Naive thymus-derived CD4-positive, alpha-beta T cell (primary cell): ENCODE measurements at regions not wholly inside any gene's neighbourhood (a gene's known extent, or its start where the extent isn't known, plus 50 kb on each side); places are given as distances from the start of the nearest gene placed in this dataset.

Source experiments
- ATAC-seq: fragments of 150-1000 bp; cut with Tn5 transposase; 2 replicates; pipeline ENCODE4 v1.10.0; 2021; ENCODE audit warnings: mild to moderate bottlenecking, moderate library complexity
- CTCF ChIA-PET: fragments of 350-600 bp; sonication (Branson Sonifier 250); formaldehyde crosslinking; loops from one replicate; lab custom pipeline; 2021; ENCODE audit warnings: antibody characterized with exemption; lab: Charles Lee
- POLR2A ChIA-PET: fragments of 350-600 bp; sonication (Branson Sonifier 250); formaldehyde crosslinking; loops from one replicate; lab custom pipeline; 2021; ENCODE audit warnings: antibody characterized with exemption, inconsistent platforms; lab: Charles Lee
- DNase-seq, 9 donors: peaks; one replicate each; pipeline versions ENCODE4 v3.0.0 to v3.0.0-alpha.2; 2020 to 2022; ENCODE audit warnings: mixed read lengths in 1 of 9
- H3K27ac ChIP-seq: one replicate; pipeline ENCODE4 v1.7.0; 2013; ENCODE audit warnings: mild to moderate bottlenecking, low read depth, low read length, moderate library complexity
- H3K27me3 ChIP-seq, 2 donors: one replicate each; pipeline ENCODE4 v1.7.0; 2013; ENCODE audit warnings: low read length in 2 of 2, mild to moderate bottlenecking in 2 of 2, moderate library complexity in 2 of 2; ENCODE audit not compliant: control insufficient read depth in 2 of 2, insufficient read depth in 2 of 2
- H3K36me3 ChIP-seq, 3 experiments: 1 replicate in 2 of 3; 2 replicates in 1 of 3; pipeline ENCODE4 v1.7.0; 2013; ENCODE audit warnings: low read length in 3 of 3, mild to moderate bottlenecking in 3 of 3, moderate library complexity in 1 of 3; ENCODE audit not compliant: insufficient read depth in 3 of 3, control insufficient read depth in 2 of 3
- H3K4me1 ChIP-seq, 2 donors: one replicate each; pipeline ENCODE4 v1.7.0; 2013; ENCODE audit warnings: low read length in 2 of 2, mild to moderate bottlenecking in 2 of 2, moderate library complexity in 1 of 2; ENCODE audit not compliant: control insufficient read depth in 2 of 2, insufficient read depth in 2 of 2
- H3K4me3 ChIP-seq: 2 replicates; pipeline ENCODE4 v1.7.0; 2013; ENCODE audit warnings: mild to moderate bottlenecking, low read length
- H3K9me3 ChIP-seq, 3 experiments: 1 replicate in 2 of 3; 2 replicates in 1 of 3; pipeline ENCODE4 v1.7.0; 2013; ENCODE audit warnings: low read length in 3 of 3; ENCODE audit not compliant: control insufficient read depth in 2 of 3
- H3K27ac Mint-ChIP-seq, 9 donors: one replicate each; pipeline ENCODE4 v1.8.0; 2020 to 2022; ENCODE audit warnings: mixed read lengths in 9 of 9, mild to moderate bottlenecking in 8 of 9, moderate library complexity in 5 of 9, inconsistent platforms in 2 of 9
- H3K27me3 Mint-ChIP-seq, 5 donors: one replicate each; pipeline ENCODE4 v1.8.0; 2021 to 2022; ENCODE audit warnings: mixed read lengths in 5 of 5, mild to moderate bottlenecking in 1 of 5
- H3K36me3 Mint-ChIP-seq, 5 donors: one replicate each; pipeline ENCODE4 v1.8.0; 2020 to 2022; ENCODE audit warnings: mixed read lengths in 5 of 5, mild to moderate bottlenecking in 3 of 5, inconsistent platforms in 1 of 5
- H3K4me1 Mint-ChIP-seq, 7 donors: one replicate each; pipeline ENCODE4 v1.8.0; 2020 to 2022; ENCODE audit warnings: mixed read lengths in 7 of 7, mild to moderate bottlenecking in 3 of 7, inconsistent platforms in 1 of 7
- H3K4me3 Mint-ChIP-seq, 10 donors: one replicate each; pipeline ENCODE4 v1.8.0; 2020 to 2022; ENCODE audit warnings: mild to moderate bottlenecking in 10 of 10, mixed read lengths in 10 of 10, moderate library complexity in 6 of 10, inconsistent platforms in 2 of 10
- H3K9me3 Mint-ChIP-seq, 11 donors: one replicate each; pipeline ENCODE4 v1.8.0; 2020 to 2022; ENCODE audit warnings: mixed read lengths in 11 of 11, mild to moderate bottlenecking in 4 of 11, inconsistent platforms in 1 of 11, moderate library complexity in 1 of 11
- intact Hi-C, 2 donors: fragments of 100-400 bp; cut with micrococcal nuclease; formaldehyde crosslinking; loops; one replicate each; pipeline ENCODE4 v1.15.1; 2023

GRCh38 chr7:34320926-34321661 is 336.9 kb upstream of the NPSR1 start:
- Mint-ChIP-seq H3K4me3 (peak overlapping the region in 6 of 10 donors; percentile 3 to 70 (median 46)), H3K36me3 (no peaks in the 10 kb centered on the region), H3K27ac (no peak overlapping the region), H3K27me3 (peaks cover 8 to 31% (median 22%) of the 10 kb centered on the region in 5 donors), H3K9me3 (peaks cover 0 to 3% (median 0%) of the 10 kb centered on the region in 11 donors), H3K4me1 (peaks cover 0 to 9% (median 3%) of the 10 kb centered on the region in 7 donors)
- H3K4me3 ChIP-seq, result no peak overlapping the region
- H3K36me3 ChIP-seq, result no peaks in the 10 kb centered on the region
- no peaks in the 10 kb centered on the region for H3K4me1 ChIP-seq
- POLR2A ChIA-PET, result no interaction called here
- intact Hi-C loops, result loop anchor here (5.0 to 10.0 kb wide), 4 partner anchors 604 to 1556 kb away; no protein-coding TSS in a partner anchor
- peak; percentile 55 for ATAC-seq
- no peak overlapping the region for H3K27ac ChIP-seq
- CTCF ChIA-PET, result interaction anchor here (1.0 to 1.4 kb wide), 2 partner anchors 15 to 35 kb away, joined by 3 to 4 read pairs; no protein-coding TSS in a partner anchor
- DNase-seq, result peak in 6 of 9 donors; percentile 18 to 38 (median 25)
- no peaks in the 10 kb centered on the region for H3K9me3 ChIP-seq
- no peaks in the 10 kb centered on the region for H3K27me3 ChIP-seq

- Histone ChIP-seq H3K9me3 (no peaks in the 10 kb centered on the region), H3K4me3 (no peak overlapping the region), H3K27me3 (no peaks in the 10 kb centered on the region), H3K36me3 (no peaks in the 10 kb centered on the region), H3K27ac (no peak overlapping the region), H3K4me1 (no peaks in the 10 kb centered on the region)
- ATAC-seq, result no peak
- Mint-ChIP-seq H3K4me1 (peaks cover 0 to 9% (median 3%) of the 10 kb centered on the region in 7 donors), H3K4me3 (no peak overlapping the region), H3K36me3 (no peaks in the 10 kb centered on the region), H3K27me3 (peaks cover 8 to 33% (median 22%) of the 10 kb centered on the region in 5 donors), H3K27ac (no peak overlapping the region), H3K9me3 (peaks cover 0 to 3% (median 0%) of the 10 kb centered on the region in 11 donors)
- intact Hi-C loops, result loop anchor here (5.0 to 10.0 kb wide), 4 partner anchors 602 to 1558 kb away; no protein-coding TSS in a partner anchor
- no peak for DNase-seq
- CTCF ChIA-PET, result interaction anchor here (0.6 kb wide), 1 partner anchor 951 kb away, joined by 3 read pairs; no protein-coding TSS in a partner anchor
- POLR2A ChIA-PET, result no interaction called here
These were observed 335.2 kb upstream of the NPSR1 start for GRCh38 chr7:34322841-34323240.

GRCh38 chr7:34327681-34328080 is 330.3 kb upstream of the NPSR1 start:
- no peaks in the 10 kb centered on the region for H3K9me3 ChIP-seq
- ChIA-PET CTCF (no interaction called here), POLR2A (no interaction called here)
- ATAC-seq, result no peak
- intact Hi-C loops, result loop anchor here (10.0 kb wide), 3 partner anchors 597 to 1563 kb away; no protein-coding TSS in a partner anchor
- H3K4me1 Mint-ChIP-seq, result no peaks in the 10 kb centered on the region
- H3K36me3 ChIP-seq, result no peaks in the 10 kb centered on the region
- H3K9me3 Mint-ChIP-seq, result peaks cover 0 to 2% (median 0%) of the 10 kb centered on the region in 11 donors
- H3K27ac Mint-ChIP-seq, result no peak overlapping the region
- H3K27ac ChIP-seq, result no peak overlapping the region
- H3K36me3 Mint-ChIP-seq, result no peaks in the 10 kb centered on the region
- no peaks in the 10 kb centered on the region for H3K27me3 ChIP-seq
- DNase-seq, result no peak
- no peaks in the 10 kb centered on the region for H3K4me1 ChIP-seq
- no peak overlapping the region for H3K4me3 ChIP-seq
- H3K4me3 Mint-ChIP-seq, result no peak overlapping the region
- peaks cover 1 to 13% (median 8%) of the 10 kb centered on the region in 5 donors for H3K27me3 Mint-ChIP-seq

DNA sequence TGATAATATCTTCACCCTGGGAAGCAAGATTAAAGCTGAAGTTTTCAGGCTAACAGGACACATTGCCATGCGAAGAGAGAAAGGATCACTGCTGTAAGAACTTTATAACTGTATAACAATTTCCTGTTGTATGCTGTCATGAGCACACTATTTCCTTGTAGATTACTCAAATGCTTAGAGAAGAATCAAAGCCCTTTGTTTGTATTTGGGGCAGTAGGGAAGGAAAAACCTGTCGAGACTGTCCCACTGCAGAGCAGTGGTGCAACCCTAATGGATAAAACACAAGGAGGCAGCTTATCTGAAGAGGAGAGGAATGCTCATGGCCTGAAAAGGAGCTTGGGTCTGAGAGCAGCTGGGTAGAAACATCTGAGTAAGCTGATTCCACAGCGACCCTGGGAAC is 327.7 kb upstream of the NPSR1 start:
- Histone ChIP-seq H3K27me3 (no peaks in the 10 kb centered on the region), H3K4me1 (no peaks in the 10 kb centered on the region), H3K27ac (no peak overlapping the region), H3K9me3 (no peaks in the 10 kb centered on the region), H3K4me3 (no peak overlapping the region), H3K36me3 (no peaks in the 10 kb centered on the region)
- peaks cover 0 to 6% (median 0%) of the 10 kb centered on the region in 5 donors for H3K27me3 Mint-ChIP-seq
- ChIA-PET POLR2A (no interaction called here), CTCF (no interaction called here)
- ATAC-seq (no peak), DNase-seq (no peak)
- no peak overlapping the region for H3K27ac Mint-ChIP-seq
- intact Hi-C loops, result no loop called here
- H3K4me3 Mint-ChIP-seq, result no peak overlapping the region
- H3K36me3 Mint-ChIP-seq, result no peaks in the 10 kb centered on the region
- H3K4me1 Mint-ChIP-seq, result no peaks in the 10 kb centered on the region
- H3K9me3 Mint-ChIP-seq, result peaks cover 0 to 8% (median 0%) of the 10 kb centered on the region in 11 donors

DNA sequence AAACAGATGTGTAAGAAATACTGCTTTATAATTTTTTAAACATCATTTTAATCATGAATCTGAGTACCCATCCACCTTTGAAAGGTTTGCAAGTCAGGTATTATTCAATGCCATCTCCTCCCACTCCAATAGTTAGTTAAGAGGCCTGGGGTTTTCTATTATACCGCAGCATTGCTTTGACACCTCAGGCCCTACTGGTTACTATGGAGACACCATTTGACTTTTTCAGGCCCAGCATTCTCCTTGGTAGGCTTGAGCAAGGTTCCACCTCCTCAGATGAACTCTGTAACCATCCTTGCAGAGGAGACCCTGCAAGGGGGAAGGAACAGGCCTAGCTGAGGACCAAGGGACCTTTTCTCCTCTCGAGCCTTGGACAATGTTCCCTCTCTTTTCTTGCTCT is 326.9 kb upstream of the NPSR1 start:
- Mint-ChIP-seq H3K9me3 (peaks cover 0 to 8% (median 0%) of the 10 kb centered on the region in 11 donors), H3K4me3 (no peak overlapping the region), H3K4me1 (no peaks in the 10 kb centered on the region), H3K36me3 (no peaks in the 10 kb centered on the region), H3K27ac (no peak overlapping the region), H3K27me3 (peaks cover 0 to 6% (median 0%) of the 10 kb centered on the region in 5 donors)
- no peaks in the 10 kb centered on the region for H3K36me3 ChIP-seq
- H3K9me3 ChIP-seq, result no peaks in the 10 kb centered on the region
- no peak overlapping the region for H3K27ac ChIP-seq
- ChIA-PET POLR2A (no interaction called here), CTCF (no interaction called here)
- H3K4me1 ChIP-seq, result no peaks in the 10 kb centered on the region
- intact Hi-C loops, result no loop called here
- no peak for ATAC-seq
- no peak for DNase-seq
- H3K4me3 ChIP-seq, result no peak overlapping the region
- no peaks in the 10 kb centered on the region for H3K27me3 ChIP-seq

DNA sequence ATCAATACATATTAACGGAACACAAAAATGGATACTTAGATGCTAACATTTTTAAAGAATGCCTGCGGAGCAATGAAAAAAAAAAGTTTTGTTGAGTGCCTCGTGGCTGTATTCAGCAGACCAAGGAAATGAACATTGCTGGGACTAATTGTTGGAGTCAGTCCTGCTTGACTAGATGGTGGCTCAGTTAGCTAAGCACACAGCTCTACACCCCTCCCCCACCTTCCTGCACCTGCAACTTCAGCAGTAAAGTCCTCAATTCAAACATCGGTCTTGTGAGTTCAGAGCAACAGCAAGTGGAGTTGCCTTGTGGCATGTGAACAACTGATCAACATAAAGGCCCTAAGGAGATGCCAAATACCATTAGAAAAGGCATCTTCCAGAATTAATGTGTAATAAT is 326.0 kb upstream of the NPSR1 start:
- intact Hi-C loops, result no loop called here
- ATAC-seq (no peak), DNase-seq (no peak)
- no peak overlapping the region for H3K27ac Mint-ChIP-seq
- peaks cover 0 to 5% (median 0%) of the 10 kb centered on the region in 5 donors for H3K27me3 Mint-ChIP-seq
- no peak overlapping the region for H3K4me3 Mint-ChIP-seq
- H3K4me3 ChIP-seq, result no peak overlapping the region
- no peak overlapping the region for H3K27ac ChIP-seq
- ChIA-PET POLR2A (no interaction called here), CTCF (no interaction called here)
- H3K36me3 Mint-ChIP-seq, result no peaks in the 10 kb centered on the region
- H3K36me3 ChIP-seq, result no peaks in the 10 kb centered on the region
- H3K4me1 Mint-ChIP-seq, result no peaks in the 10 kb centered on the region
- H3K9me3 ChIP-seq, result no peaks in the 10 kb centered on the region
- no peaks in the 10 kb centered on the region for H3K27me3 ChIP-seq
- H3K9me3 Mint-ChIP-seq, result peaks cover 0 to 12% (median under 1%) of the 10 kb centered on the region in 11 donors
- H3K4me1 ChIP-seq, result no peaks in the 10 kb centered on the region
